GM12892 (cell line): ENCODE measurements at regions not wholly inside any gene's neighbourhood (a gene's known extent, or its start where the extent isn't known, plus 50 kb on each side); places are given as distances from the start of the nearest gene placed in this dataset.
"Not testable (repeated sequence)": the region's sequence is repeated elsewhere in the genome, so short reads cannot be mapped to it uniquely, and the experiment has no call there.

Experiments
- DNase-seq: peaks from one replicate; pipeline ENCODE4 v3.0.0; 2011; ENCODE audit not compliant: insufficient read length
- FAIRE-seq: peaks from 2 replicates; lab custom pipeline; 2011; peaks lifted over from hg19 to GRCh38; lab: Jason Lieb, UNC
- POLR2A ChIP-seq: IDR thresholded peaks from 2 replicates; pipeline ENCODE4 v1.6.1; 2011; ENCODE audit warnings: low read depth, low read length, control low read depth
- POLR2AphosphoS5 ChIP-seq: IDR thresholded peaks from 2 replicates; pipeline ENCODE4 v1.6.1; 2011; ENCODE audit warnings: low read depth, low read length, control low read depth
- TAF1 ChIP-seq: IDR thresholded peaks from 2 replicates; pipeline ENCODE4 v1.6.1; 2011; ENCODE audit warnings: low read depth, mild to moderate bottlenecking, control low read depth, low read length, borderline replicate concordance

DNA sequence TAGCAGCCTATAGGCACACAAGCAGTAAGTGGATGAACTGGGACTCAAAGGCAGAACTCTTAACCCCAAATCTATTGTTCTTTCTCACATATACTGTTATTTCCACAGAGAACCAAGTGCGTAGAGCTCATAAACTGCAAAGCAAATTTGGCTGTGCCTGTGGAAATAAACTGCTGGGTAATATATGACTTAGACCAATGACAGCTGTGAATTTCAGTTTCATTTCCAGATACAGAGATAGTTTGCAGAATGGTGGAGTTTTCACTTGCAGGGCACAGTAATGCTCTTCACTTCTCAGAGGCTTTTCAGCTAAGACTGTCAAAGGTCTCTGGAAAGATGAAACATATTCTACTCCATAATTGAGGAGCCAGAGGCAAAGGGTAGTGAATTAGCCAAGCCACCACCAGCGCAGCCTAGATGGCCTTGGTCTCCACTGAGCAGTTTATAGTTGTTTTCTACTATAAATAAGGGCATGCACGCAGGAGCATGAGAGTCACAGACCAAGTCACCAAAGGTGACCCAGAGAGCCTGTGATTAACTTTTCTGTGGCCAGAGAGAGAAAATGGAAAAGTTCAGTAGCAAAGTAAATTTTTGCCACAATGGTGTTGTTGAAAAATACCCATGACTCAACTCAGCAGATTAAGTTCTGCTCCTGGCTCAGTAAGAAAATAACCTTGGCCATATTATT lies 180.7 kb upstream of the GRM7 start:
- FAIRE-seq (peak; percentile 69), DNase-seq (peak; percentile 4)
- TF ChIP-seq POLR2A (no peak), POLR2AphosphoS5 (no peak), TAF1 (no peak)

DNA sequence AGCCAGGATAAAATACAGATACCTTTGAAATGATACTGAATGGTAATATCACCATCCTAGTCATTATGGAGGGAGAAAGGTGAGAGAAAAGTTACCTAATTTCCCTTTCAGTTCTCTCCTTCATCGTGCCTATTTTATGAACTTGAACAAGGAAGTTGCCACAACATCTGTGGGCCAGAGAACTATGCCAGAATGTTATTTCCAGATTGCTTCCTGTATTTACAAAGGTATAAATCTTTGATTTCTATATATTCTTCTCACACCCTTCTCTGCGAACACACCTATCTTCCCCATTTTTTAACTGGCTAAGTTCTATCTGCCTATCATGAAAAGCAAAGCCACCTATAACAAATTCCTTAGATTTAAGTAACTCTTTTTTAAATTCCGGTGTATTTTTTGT lies 163.6 kb upstream of the GRM7 start:
- FAIRE-seq (no peak), DNase-seq (no peak)
- TF ChIP-seq POLR2AphosphoS5 (no peak), POLR2A (no peak), TAF1 (no peak)

DNA sequence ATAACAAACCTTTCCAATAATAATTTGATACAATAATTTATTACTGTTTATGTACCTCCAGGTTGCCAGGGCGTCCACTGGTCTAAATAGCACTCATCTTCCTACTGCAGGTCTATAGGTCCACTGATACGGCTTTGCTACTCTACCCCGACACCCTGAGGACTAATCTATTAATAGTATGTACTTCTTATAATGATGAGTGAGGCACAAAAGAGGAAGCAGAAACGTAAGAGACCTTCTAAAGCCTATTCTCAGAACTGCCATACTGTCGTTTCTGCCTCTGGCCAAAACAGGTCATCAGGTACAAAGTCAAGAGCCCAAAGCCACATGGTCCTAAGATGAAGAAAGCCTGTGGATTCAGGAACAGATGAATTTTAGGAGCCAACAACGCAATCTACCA lies 163.2 kb upstream of the GRM7 start:
- FAIRE-seq (no peak), DNase-seq (no peak)
- no peak for TF ChIP-seq POLR2AphosphoS5
- no peak for TF ChIP-seq TAF1
- TF ChIP-seq POLR2A, result no peak

DNA sequence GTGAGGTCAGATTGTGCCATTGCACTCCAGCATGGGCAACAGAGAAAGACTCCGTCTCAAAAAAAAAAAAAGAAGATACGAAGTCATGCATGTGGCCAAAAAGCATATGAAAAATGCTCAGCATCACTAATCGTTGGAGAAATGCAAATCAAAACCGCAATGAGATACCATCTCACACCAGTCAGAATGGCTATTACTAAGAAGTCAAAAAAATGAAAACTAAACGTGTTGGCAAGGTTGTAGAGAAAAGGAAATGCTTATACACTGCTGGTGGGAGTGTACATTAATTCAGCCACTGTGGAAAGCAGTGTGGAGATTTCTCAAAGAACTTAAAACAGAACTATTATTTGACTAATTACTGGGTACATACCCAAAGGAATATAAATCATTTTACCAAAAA lies 156.1 kb upstream of the GRM7 start:
- DNase-seq, FAIRE-seq: not testable (repeated sequence)

DNA sequence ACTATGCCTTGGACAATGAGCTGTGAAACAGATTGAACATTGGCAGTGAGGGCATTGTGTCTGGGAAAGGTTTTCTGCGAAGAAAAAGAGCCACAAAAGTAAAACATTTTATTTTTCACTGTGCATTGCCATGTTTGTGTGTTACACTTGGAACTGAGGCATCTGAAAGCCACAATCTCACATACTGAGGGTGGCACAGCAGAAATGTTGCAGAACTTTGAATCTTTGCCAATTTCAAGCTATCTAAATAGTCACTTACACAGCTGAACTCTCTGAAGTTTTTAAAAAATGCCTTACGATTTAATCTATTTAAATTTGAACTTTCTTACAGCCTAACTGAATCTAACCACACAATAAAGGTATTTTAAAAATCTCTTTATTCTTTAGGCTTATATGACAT lies 154.1 kb upstream of the GRM7 start:
- TF ChIP-seq TAF1, result no peak
- no peak for TF ChIP-seq POLR2AphosphoS5
- TF ChIP-seq POLR2A, result no peak
- DNase-seq (no peak), FAIRE-seq (no peak)

DNA sequence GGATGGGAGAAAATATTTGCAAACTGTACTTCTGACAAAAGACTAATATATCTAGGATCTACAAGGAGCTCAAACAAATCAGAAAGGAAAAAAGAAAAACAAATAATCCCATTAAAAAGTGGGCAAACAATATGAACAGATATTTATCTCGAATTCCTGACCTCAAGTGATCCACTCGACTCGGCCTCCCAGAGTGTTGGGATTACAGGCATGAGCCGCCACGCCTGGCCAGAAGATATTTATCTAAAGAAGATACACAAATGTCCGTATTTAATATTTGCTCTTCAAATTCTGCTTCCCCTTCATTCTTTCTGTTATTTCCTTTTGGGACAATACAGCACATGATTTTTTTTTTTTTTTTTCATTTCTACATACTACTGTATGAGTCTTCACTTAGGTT lies 151.7 kb upstream of the GRM7 start:
- FAIRE-seq (no peak), DNase-seq (no peak)
- TF ChIP-seq TAF1, result no peak
- no peak for TF ChIP-seq POLR2AphosphoS5
- no peak for TF ChIP-seq POLR2A

DNA sequence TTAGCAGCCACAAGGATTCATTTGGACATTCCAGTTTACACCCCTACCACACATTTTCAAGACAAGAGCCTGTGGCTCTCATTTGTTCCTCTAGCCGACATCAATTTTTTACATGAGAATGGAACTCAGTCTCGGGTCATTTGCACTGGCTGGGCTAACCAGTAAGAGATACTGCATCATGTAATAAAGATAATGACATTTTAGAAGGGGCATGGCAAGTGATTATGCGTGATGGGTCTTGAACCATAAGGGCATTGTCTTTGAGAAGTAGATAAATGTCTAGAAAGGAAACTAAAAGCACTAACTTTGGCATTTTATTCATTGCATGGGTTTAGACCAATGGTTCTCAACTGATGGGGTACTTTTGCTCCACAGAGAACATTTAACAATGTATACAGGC lies 146.0 kb upstream of the GRM7 start:
- TF ChIP-seq POLR2AphosphoS5, result no peak
- TF ChIP-seq POLR2A, result no peak
- no peak for FAIRE-seq
- no peak for DNase-seq

DNA sequence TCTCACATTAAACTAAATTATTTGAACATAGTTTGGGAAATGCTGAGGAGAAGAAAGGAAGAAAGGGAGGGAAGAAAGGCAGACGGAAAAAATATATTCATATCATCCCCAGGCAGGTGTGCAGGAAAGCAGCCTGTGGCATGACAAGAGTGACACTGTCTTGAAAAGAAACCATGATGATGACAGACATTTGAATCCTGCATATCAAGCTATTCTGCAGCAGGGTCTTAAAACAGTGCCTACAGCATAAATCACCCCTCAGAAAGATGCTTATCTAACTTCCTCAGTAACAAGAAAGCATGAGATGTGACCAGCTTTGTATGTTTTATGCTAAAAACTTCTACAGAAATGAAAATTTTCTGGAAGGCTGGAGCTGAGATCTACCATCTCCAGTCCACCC lies 144.5 kb upstream of the GRM7 start:
- DNase-seq (no peak), FAIRE-seq (peak; percentile 56)
- TF ChIP-seq TAF1 (no peak), POLR2AphosphoS5 (no peak), POLR2A (no peak)

DNA sequence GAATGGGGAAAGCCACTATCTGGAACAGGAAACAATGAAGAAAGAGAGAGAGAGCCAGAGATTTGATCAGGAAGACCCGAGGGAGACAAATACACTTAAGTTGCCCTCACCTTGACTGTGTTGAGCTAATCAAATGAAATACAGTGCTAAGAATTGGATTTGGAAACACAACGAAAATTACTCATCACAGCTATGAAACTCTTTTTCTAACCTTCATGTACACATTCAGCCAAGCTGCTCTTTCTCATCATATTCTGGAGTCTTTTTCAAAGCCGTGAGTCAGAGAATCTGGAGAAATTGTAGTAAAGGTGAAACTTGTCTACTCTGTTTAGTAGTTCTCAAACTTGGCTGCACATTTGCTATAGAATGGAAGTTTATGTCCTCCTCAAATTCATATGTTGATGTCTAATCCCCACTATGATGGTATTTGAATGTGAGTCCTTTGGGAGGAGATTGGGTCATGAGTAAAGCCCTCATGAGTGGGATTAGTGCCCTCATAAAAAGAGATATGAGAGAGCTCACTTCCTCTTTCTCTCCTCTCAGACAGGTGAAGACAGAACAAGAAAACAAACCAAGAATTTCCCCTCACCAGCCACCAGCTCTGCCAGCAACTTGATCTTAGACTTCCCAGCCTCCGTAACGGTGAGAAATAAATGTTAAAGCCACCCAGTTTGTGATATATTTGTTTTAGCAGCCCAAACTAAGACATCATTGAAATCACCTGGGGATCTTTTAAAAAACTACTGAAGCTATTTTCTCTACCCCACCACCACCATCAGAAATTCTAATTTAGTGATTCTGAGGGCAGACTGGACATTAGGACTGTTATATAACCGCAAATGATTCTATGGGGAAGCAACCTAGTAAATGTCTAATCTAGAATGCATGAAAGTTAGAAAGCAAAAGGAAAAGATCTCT lies 143.6 kb upstream of the GRM7 start:
- TF ChIP-seq POLR2AphosphoS5, result no peak
- no peak for TF ChIP-seq POLR2A
- TF ChIP-seq TAF1, result no peak

DNA sequence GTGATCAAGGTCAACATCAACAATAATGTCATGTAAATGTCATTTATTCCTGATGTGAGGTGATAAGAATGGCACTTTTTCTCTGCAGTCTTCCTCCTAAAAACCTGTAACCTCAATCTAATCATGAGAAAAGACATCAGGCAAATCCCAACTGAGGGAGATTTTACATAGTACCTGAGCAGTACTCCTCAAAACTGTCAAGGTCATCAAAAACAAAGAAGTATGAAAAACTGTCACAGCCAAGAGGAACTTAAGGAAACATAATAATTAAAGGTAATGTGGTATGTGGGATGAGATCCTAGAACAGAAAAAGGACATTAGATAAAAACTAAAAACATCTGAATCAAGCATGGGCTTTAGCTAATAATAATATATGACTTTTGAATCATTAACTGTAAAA lies 140.9 kb upstream of the GRM7 start:
- TF ChIP-seq TAF1 (no peak), POLR2A (no peak), POLR2AphosphoS5 (no peak)
- no peak for DNase-seq
- no peak for FAIRE-seq

More for the DNA sequence above, 143.6 kb upstream of the GRM7 start:
- FAIRE-seq, result peak; percentile 74
- DNase-seq, result no peak

DNA sequence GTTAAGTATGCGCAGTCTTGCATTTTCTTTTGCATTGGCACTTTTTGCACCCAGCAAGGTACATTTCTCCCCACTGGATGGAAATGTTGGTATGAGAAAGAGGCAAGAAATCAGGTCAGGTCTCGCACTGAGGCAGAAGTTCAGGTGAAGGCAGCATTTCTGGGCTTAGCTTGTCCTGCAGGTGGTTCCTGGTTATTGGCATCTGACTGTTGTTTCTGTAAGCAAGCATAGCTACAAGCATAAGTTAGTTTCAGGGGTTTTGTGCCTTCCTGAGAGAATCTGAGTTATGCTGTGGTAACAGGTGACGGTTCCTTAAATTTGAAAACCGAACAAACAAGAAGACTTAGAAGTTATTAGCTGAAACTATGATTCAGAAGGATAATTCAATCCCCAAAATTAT lies 139.4 kb upstream of the GRM7 start:
- peak; percentile 51 for FAIRE-seq
- TF ChIP-seq POLR2A, result no peak
- TF ChIP-seq POLR2AphosphoS5, result no peak
- TF ChIP-seq TAF1, result no peak
- DNase-seq, result no peak

DNA sequence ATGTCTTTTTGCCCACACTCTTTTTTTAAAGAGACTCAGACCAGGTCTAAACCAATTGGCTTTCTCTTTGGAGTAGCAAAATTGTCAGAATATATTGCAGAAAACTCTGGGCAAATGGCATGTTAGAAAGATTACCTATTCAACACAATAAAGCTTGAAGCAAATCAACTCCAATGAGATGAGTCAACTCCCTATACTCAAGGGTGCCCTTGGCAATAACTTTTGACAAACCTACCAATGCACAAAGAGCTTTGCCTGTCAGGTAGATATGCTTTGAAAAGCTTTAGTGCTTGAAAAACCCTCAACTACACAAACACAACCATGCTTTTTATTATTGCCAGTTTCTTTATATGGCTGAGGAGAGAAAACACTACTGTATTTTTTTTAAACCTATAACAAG lies 137.7 kb upstream of the GRM7 start:
- DNase-seq (no peak), FAIRE-seq (no peak)

DNA sequence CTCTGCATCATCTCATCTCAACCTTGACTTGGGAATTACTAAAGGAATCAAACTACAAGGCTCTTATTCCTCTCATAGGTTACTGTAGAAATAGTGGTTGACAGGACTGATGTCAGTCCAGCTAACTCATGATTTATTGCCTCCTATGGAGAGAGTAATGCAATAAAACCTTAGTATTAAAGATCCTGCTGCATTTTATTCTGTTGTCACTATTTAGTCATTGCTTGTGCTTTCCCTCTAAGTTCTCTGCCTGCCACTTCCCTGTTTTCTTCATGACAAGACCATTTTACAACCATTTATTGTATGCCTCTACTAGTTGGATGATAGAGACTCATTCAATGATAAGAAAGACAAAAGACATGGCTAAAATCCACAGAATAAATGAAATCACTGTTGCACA lies 134.1 kb upstream of the GRM7 start:
- DNase-seq, result no peak
- FAIRE-seq, result no peak
- TF ChIP-seq TAF1, result no peak
- no peak for TF ChIP-seq POLR2A
- no peak for TF ChIP-seq POLR2AphosphoS5

More for the DNA sequence above, 137.7 kb upstream of the GRM7 start:
- TF ChIP-seq TAF1, result no peak
- no peak for TF ChIP-seq POLR2A
- no peak for TF ChIP-seq POLR2AphosphoS5

DNA sequence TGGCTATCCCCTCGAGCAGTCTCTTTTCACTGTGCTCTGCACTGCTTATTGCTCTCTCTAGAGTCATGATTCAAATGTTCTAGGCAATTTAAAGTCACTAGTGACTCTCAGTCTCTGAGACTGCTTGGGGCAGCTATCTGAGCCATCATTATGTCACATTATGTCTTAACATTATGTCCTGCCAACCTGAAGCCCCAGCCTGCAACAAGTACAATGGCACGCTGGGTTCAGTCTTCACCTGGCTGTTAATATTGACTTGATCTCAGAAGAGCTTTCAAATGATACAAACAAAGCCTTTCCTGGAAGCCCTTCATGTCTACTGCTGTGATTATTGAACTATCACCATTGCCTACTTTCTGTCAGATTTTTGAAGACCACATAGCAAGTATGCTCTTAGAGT lies 128.1 kb upstream of the GRM7 start:
- TF ChIP-seq POLR2A (no peak), TAF1 (no peak), POLR2AphosphoS5 (no peak)
- DNase-seq (no peak), FAIRE-seq (no peak)
